T-helper 2 cell treated with Interferon-gamma antibody and Interleukin-4, amounts not matched to agents 100 ng/mL and 5 ng/mL, for 36 hours (primary cell): ENCODE measurements at regions not wholly inside any gene's neighbourhood (a gene's known extent, or its start where the extent isn't known, plus 50 kb on each side); places are given as distances from the start of the nearest gene placed in this dataset.

ENCODE experiments used
- intact Hi-C: fragments of 100-400 bp; cut with micrococcal nuclease; formaldehyde crosslinking; loops from one replicate; pipeline ENCODE4 v1.15.1; 2023

- intact Hi-C loops = no loop called here
Observed at GRCh38 chr4:160193787-160194186, 1090.9 kb downstream of the RAPGEF2 start.

- intact Hi-C loops = no loop called here
Observed at GRCh38 chr4:160194716-160195115, 1091.8 kb downstream of the RAPGEF2 start.

GRCh38 chr4:160202802-160203201 is 1099.9 kb downstream of the RAPGEF2 start:
- intact Hi-C loops = no loop called here

GRCh38 chr4:160212078-160212477 is 1109.2 kb downstream of the RAPGEF2 start:
- intact Hi-C loops = no loop called here

GRCh38 chr4:160213366-160213765 is 1110.5 kb downstream of the RAPGEF2 start:
- intact Hi-C loops = no loop called here

GRCh38 chr4:160217352-160217751 is 1114.5 kb downstream of the RAPGEF2 start:
- intact Hi-C loops = no loop called here

GRCh38 chr4:160224049-160224448 is 1121.2 kb downstream of the RAPGEF2 start:
- intact Hi-C loops = no loop called here

GRCh38 chr4:160233141-160233540 is 1130.3 kb downstream of the RAPGEF2 start:
- intact Hi-C loops = no loop called here

GRCh38 chr4:160235285-160235684 is 1132.4 kb downstream of the RAPGEF2 start:
- intact Hi-C loops = no loop called here

- intact Hi-C loops = no loop called here
Observed at GRCh38 chr4:160235771-160236170, 1132.9 kb downstream of the RAPGEF2 start.

GRCh38 chr4:160238790-160239189 is 1135.9 kb downstream of the RAPGEF2 start:
- intact Hi-C loops = no loop called here

- intact Hi-C loops = no loop called here
Observed at GRCh38 chr4:160247091-160247656, 1144.3 kb downstream of the RAPGEF2 start.

GRCh38 chr4:160251522-160252170 is 1148.8 kb downstream of the RAPGEF2 start:
- intact Hi-C loops = no loop called here

- intact Hi-C loops = no loop called here
Observed at GRCh38 chr4:160257318-160257717, 1154.4 kb downstream of the RAPGEF2 start.

GRCh38 chr4:160265014-160265413 is 1162.1 kb downstream of the RAPGEF2 start:
- intact Hi-C loops = no loop called here

GRCh38 chr4:160265836-160266235 is 1163.0 kb downstream of the RAPGEF2 start:
- intact Hi-C loops = no loop called here

- intact Hi-C loops = no loop called here
Observed at GRCh38 chr4:160276785-160277325, 1174.0 kb downstream of the RAPGEF2 start.

- intact Hi-C loops = no loop called here
Observed at GRCh38 chr4:160283081-160283480, 1180.2 kb downstream of the RAPGEF2 start.

GRCh38 chr4:160284516-160284915 is 1181.6 kb downstream of the RAPGEF2 start:
- intact Hi-C loops = no loop called here

GRCh38 chr4:160286051-160286450 is 1183.2 kb downstream of the RAPGEF2 start:
- intact Hi-C loops = no loop called here

GRCh38 chr4:160296476-160296875 is 1193.6 kb downstream of the RAPGEF2 start:
- intact Hi-C loops = no loop called here

GRCh38 chr4:160299177-160299576 is 1196.3 kb downstream of the RAPGEF2 start:
- intact Hi-C loops = no loop called here

GRCh38 chr4:160299608-160300007 is 1196.7 kb downstream of the RAPGEF2 start:
- intact Hi-C loops = no loop called here
